ENCODE measurements at regions not wholly inside any gene's neighbourhood (a gene's known extent, or its start where the extent isn't known, plus 50 kb on each side); places are given as distances from the start of the nearest gene placed in this dataset.
A peak's percentile ranks its signal among the peaks of the same experiment; 100 is the strongest.

GRCh38 chr7:41633690-41634089, 69.2 kb downstream of the INHBA start:
- intact Hi-C loops (cut with DNase I): no loop called here
- ATAC-seq (no peak), DNase-seq (ENCODE audit: missing footprints) (no peak)

GRCh38 chr7:41630741-41631140, 72.1 kb downstream of the INHBA start:
- intact Hi-C loops (cut with DNase I): no loop called here
- no peak for DNase-seq (ENCODE audit: missing footprints)
- no peak for ATAC-seq

- DNase-seq (ENCODE audit: missing footprints): no peak
- intact Hi-C loops (cut with DNase I): no loop called here
- ATAC-seq: no peak
These were observed 73.2 kb downstream of the INHBA start for GRCh38 chr7:41629711-41630111.

DNA sequence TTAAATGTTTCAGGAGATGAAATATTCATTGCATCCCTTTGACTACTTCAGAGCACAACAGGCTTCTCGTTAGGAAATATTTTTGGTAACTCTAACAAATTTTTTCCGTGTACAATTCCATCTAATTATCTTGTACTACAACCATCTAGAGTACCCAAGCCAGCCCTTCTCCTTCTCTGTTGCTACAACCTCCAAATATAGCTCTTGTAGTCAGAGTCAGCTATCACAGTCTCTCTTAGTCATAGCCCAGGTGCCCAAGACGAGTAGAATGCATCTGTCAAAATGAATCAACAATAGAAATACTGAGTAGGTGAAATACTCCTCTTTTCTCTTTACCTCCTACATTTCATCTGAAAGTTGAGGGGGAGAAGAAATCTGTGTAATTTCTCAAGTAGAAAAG, 74.0 kb downstream of the INHBA start:
- intact Hi-C loops (cut with DNase I): no loop called here
- DNase-seq (ENCODE audit: missing footprints) (no peak), ATAC-seq (peak; percentile 78)

DNA sequence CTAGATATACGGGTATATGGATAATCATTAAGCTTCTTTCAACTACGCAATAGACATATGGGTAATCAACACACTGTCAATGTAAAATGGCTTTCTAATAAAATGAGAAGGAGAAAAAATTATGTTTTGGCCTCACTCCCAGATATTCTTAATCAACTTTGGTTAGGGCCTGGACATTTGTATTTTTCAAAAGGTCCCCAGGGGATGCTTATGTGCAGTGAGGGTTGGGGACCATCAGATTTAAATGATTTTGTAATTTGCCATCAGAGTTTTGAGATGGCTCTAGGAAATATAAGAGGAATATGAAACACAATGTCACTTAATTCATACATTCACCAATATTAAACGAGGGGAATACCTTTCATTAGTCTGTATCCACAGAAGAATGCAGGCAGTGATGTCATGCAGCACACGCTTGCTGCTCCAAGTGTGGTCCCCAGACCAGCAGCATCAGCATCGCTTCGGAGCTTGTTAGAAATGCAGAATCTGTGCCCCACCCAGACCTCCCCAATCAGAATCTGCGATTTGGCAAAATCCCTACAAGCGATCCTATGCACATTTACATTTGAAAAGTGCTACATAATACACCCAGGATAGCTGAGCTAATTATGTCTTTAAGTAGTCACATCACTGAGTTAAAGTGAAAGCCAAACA, 75.1 kb downstream of the INHBA start:
- ATAC-seq (no peak), DNase-seq (ENCODE audit: missing footprints) (no peak)
- intact Hi-C loops (cut with DNase I): no loop called here

- no peak for ATAC-seq
- DNase-seq (ENCODE audit: missing footprints): no peak
- intact Hi-C loops (cut with DNase I): no loop called here
These were observed 78.1 kb downstream of the INHBA start for GRCh38 chr7:41624818-41625217.

DNA sequence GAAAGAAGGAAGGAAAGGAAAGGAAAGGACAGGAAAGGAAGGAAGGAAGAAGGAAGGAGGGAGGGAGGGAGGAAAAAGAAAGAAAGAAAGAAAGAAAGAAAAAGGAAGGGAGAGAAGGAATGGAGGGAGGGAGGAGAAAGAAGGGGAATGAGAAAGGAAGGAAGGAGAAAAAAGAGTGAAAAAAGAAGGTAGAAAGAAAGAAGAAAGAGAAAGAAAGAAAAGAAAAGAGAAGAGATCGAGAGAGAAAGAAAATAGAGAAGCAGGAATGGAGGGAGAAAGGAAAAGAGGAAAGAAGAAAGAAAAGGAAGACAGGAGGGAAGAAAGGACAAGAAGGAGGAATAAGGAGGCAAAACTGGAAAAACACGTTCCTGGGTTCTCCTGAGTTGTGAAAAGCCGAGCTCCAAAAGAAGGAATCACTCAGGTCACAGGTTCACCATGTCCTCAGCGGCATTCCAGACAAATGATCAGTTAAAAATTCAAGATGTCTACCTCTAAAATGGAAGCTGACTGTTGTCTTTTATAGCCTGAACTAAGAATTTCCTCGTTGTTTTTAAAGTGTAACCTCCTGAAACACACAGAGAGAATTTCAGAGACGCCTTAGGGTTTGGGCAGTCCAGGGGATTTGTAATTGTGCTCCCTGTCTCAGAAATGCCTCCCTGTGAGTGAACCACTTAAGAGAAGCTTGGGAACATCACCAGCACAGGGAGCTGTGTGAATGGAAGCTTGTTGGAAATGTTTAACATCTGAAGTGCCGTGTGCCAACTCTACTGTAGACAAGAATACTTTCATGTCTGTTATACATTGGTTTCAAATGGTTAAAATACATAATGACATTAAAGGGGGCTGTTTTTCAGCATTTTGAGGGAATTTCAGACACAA, 80.7 kb downstream of the INHBA start:
- ATAC-seq (no peak), DNase-seq (ENCODE audit: missing footprints) (no peak)
- intact Hi-C loops (cut with DNase I): no loop called here

DNA sequence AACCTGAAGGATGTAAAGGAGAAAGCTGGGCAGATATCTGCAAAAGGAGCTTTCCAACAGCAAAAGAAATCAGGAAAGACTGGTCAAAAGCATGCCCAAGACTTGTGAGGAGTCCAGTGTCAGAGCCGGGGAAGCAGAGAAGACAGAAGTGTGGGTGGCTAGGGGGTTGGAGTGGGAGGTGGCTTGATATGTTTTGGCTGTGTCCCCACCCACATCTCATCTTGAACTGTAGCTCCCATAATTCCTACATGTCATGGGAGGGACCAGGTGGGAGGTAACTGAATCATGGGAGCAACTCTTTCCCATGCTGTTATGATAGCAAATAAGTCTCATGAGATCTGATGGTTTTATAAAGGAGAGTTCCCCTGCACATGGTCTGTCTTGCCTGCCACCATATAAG, 84.9 kb downstream of the INHBA start:
- no peak for ATAC-seq
- intact Hi-C loops (cut with DNase I): no loop called here
- DNase-seq (ENCODE audit: missing footprints): no peak

GRCh38 chr7:41612798-41613197, 90.1 kb downstream of the INHBA start:
- DNase-seq (ENCODE audit: missing footprints) (no peak), ATAC-seq (no peak)
- intact Hi-C loops (cut with DNase I): no loop called here

- intact Hi-C loops (cut with DNase I): no loop called here
- no peak for DNase-seq (ENCODE audit: missing footprints)
- ATAC-seq: no peak
These were observed 90.5 kb downstream of the INHBA start for GRCh38 chr7:41612386-41612785.

DNA sequence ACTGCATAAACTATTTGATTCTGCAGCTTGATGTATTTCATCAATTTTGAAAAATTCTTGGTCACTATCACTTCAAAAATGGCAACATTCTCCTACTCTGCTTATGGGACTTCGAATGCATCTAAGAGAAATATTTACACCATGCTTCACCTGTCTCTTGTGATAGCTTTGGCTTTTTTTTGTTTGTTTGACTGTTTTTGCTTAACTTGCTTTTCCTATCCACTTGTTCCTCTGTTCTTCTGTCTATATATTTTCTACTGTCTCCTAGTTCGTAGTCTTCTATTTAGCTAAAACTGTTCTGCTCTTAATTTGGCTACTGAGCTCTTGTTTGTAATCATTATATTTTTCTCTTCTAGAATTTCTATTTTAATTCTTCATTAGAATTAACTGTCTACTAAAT, 94.4 kb downstream of the INHBA start:
- no peak for DNase-seq (ENCODE audit: missing footprints)
- intact Hi-C loops (cut with DNase I): no loop called here
- ATAC-seq: no peak

- intact Hi-C loops (cut with DNase I): no loop called here
- DNase-seq (ENCODE audit: missing footprints): no peak
- ATAC-seq: no peak
These were observed 98.9 kb downstream of the INHBA start for GRCh38 chr7:41603985-41604384.

DNA sequence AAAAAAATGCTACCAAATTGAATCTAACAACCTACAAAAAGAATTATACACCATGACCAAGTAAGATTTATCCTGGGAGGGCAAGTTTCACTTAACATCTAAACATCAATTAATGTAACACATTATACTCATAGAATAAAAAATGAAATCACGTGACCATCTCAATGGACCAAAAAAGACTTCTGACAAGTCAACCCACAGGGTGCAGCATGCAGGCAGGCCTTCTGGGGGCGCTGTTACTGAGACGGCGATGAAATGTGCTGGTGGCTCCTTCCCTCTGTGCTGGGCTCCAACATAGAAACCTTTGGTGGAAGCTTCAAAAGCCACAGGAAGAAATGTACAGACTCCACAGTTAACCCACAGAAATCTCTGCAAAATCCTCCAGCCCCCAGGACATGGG, 103.1 kb downstream of the INHBA start:
- intact Hi-C loops (cut with DNase I): no loop called here
- ATAC-seq (no peak), DNase-seq (ENCODE audit: missing footprints) (no peak)

- intact Hi-C loops (cut with DNase I): no loop called here
- no peak for DNase-seq (ENCODE audit: missing footprints)
- no peak for ATAC-seq
These were observed 110.1 kb downstream of the INHBA start for GRCh38 chr7:41592794-41593193.

- intact Hi-C loops (cut with DNase I): no loop called here
- DNase-seq (ENCODE audit: missing footprints) (no peak), ATAC-seq (no peak)
These were observed 110.7 kb downstream of the INHBA start for GRCh38 chr7:41592236-41592635.

DNA sequence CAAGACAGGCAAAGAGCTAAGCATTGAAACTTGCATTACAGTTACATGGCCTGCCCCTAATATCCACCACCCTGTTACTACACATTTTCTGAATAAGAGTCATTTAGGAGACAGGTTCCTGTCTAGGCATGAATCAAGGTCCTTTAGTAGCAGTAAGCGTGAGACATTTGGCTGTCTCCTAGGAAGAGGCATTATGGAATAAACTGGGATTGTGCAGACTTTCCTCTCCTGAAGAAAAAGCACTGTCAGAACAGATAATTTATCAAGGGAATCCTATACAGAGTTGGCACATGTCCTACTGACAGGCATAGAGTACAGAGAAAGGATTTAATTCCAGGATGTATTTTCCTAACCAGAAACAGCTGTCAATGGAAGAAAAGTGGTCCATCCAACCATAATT, 111.9 kb downstream of the INHBA start:
- ATAC-seq: no peak
- intact Hi-C loops (cut with DNase I): no loop called here
- DNase-seq (ENCODE audit: missing footprints): no peak

- DNase-seq (ENCODE audit: missing footprints) (no peak), ATAC-seq (no peak)
- intact Hi-C loops (cut with DNase I): no loop called here
These were observed 114.5 kb downstream of the INHBA start for GRCh38 chr7:41588341-41588740.

DNA sequence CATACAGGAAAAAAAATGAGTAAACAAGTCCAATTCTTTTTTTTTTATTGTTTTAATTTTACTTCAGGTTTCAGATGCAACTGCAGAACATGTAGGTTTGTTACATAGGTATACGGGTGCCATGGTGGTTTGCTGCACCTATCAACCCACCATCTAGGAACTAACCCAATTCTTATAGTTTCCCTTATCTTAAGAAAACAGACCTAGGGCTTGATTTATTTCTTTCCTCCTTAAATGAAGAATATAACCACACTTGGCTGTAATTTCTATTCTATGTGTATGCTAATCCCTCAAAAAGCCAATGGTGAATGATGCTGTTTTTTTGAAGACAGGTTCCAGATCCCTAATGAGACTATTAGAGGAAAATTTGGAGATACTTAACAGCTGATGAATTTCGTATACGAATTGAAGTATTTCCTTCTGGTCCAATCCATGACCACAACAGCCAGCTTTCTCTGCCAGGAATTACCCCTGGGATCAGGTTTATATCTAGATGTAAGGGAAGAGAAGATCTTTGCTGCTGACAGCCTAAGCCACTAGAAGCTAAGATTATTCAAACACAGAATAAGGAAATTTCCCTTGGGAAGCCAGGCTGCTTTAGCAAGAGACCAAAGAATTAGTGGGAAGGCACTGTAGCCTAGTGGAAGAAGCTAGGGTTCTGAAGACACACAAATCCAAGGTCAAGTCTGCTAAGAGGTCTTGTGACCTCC, 115.8 kb downstream of the INHBA start:
- ATAC-seq: no peak
- intact Hi-C loops (cut with DNase I): no loop called here
- DNase-seq (ENCODE audit: missing footprints): no peak

DNA sequence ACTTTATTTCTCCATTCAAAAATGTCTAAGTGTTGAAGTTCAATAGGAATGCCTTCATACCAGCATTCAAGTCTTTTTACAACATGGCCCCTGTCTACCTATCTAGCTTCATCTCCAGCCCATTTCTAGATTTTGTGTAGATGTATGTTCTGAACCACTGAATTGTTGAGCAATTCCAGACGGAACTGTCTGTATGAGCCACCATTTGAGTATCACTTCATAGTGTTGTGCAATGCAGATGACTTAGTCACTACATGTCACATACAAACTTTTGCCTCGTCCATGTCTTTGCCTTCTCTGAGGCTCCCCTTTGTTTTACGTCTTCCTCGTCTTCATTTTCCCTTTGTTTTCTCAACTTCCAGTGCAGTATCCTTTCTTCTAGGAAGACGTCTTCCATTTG, 118.1 kb downstream of the INHBA start:
- intact Hi-C loops (cut with DNase I): no loop called here
- no peak for ATAC-seq
- no peak for DNase-seq (ENCODE audit: missing footprints)

GRCh38 chr7:41582116-41582515, 120.8 kb downstream of the INHBA start:
- no peak for ATAC-seq
- intact Hi-C loops (cut with DNase I): no loop called here

More at GRCh38 chr7:41582116-41582515, 120.8 kb downstream of the INHBA start:
- no peak for DNase-seq (ENCODE audit: missing footprints)
